Suprapubic skin (tissue), 4 donors: ENCODE measurements at regions not wholly inside any gene's neighbourhood (a gene's known extent, or its start where the extent isn't known, plus 50 kb on each side); places are given as distances from the start of the nearest gene placed in this dataset.

Experiments used
- EP300 ChIP-seq: sonication (generic); formaldehyde crosslinking; IDR thresholded peaks from one replicate; pipeline ENCODE4 v1.6.1; 2017; ENCODE audit warnings: antibody characterized with exemption
- POLR2AphosphoS5 ChIP-seq, 3 donors: sonication (generic); formaldehyde crosslinking; IDR thresholded peaks; one replicate each; pipeline ENCODE4 v1.6.1; 2017; ENCODE audit warnings: antibody characterized with exemption in 3 of 3
- TF ChIP-seq, protein P1 (sequence below), 2 donors: fragments of 200-600 bp in 1 of 2; fragments of 450-650 bp in 1 of 2; sonication (generic) in 1 of 2; IDR thresholded peaks; one replicate each; pipeline ENCODE4 v1.5.1; 2016 to 2019; ENCODE audit warnings: antibody characterized with exemption in 2 of 2, mild to moderate bottlenecking in 1 of 2, moderate library complexity in 1 of 2

GRCh38 chr4:143095447-143095846, 89.3 kb upstream of the USP38 start:
- TF ChIP-seq POLR2AphosphoS5 (IDR thresholded peaks at IDR 0.05) (no peak), EP300 (no peak)
- TF ChIP-seq, protein P1, sequence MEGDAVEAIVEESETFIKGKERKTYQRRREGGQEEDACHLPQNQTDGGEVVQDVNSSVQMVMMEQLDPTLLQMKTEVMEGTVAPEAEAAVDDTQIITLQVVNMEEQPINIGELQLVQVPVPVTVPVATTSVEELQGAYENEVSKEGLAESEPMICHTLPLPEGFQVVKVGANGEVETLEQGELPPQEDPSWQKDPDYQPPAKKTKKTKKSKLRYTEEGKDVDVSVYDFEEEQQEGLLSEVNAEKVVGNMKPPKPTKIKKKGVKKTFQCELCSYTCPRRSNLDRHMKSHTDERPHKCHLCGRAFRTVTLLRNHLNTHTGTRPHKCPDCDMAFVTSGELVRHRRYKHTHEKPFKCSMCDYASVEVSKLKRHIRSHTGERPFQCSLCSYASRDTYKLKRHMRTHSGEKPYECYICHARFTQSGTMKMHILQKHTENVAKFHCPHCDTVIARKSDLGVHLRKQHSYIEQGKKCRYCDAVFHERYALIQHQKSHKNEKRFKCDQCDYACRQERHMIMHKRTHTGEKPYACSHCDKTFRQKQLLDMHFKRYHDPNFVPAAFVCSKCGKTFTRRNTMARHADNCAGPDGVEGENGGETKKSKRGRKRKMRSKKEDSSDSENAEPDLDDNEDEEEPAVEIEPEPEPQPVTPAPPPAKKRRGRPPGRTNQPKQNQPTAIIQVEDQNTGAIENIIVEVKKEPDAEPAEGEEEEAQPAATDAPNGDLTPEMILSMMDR (IDR thresholded peaks at IDR 0.05), result no peak
